Endothelial cell of umbilical vein (primary cell): ENCODE measurements at regions not wholly inside any gene's neighbourhood (a gene's known extent, or its start where the extent isn't known, plus 50 kb on each side); places are given as distances from the start of the nearest gene placed in this dataset.
"Not testable (repeated sequence)": the region's sequence is repeated elsewhere in the genome, so short reads cannot be mapped to it uniquely, and the experiment has no call there.

Source experiments
- BruUV-seq: library from RNA; stranded (reverse); fragments of 400-500 nt; replicated peaks from 2 replicates; lab custom pipeline; 2021; lab: Mats Ljungman, UMichigan
- CTCF ChIA-PET: fragments of 300-600, 350-600 bp; sonication (Branson Sonifier 250); formaldehyde crosslinking; loops from one replicate; lab custom pipeline; 2021; ENCODE audit warnings: antibody characterized with exemption, inconsistent platforms; lab: Charles Lee
- POLR2A ChIA-PET: fragments of 300-600, 350-600 bp; sonication (Branson Sonifier 250); formaldehyde crosslinking; loops from one replicate; lab custom pipeline; 2021; ENCODE audit warnings: antibody characterized with exemption, inconsistent platforms; lab: Charles Lee
- DNase-seq: peaks from one replicate; pipeline ENCODE4 v3.0.0-alpha.2; 2011; ENCODE audit warnings: low read depth, low spot score
- FAIRE-seq: peaks from 2 replicates; lab custom pipeline; 2011; peaks lifted over from hg19 to GRCh38; lab: Jason Lieb, UNC
- H2AFZ ChIP-seq: 2 replicates; pipeline ENCODE4 v1.6.0; 2012; ENCODE audit warnings: low read depth, low read length, control low read depth, inconsistent platforms
- H3K27ac ChIP-seq: 2 replicates; pipeline ENCODE4 v1.5.1; 2011; ENCODE audit warnings: low read depth, mild to moderate bottlenecking, control low read depth, low read length, moderate library complexity; ENCODE audit not compliant: insufficient read depth
- H3K27me3 ChIP-seq, 2 experiments: 2 replicates each; pipeline versions ENCODE4 v1.6.0 to v1.6.1; 2011; ENCODE audit warnings: low read length in 2 of 2, mixed read lengths in 1 of 2; ENCODE audit not compliant: control insufficient read depth in 2 of 2, insufficient read depth in 2 of 2
- H3K36me3 ChIP-seq, 2 experiments: 2 replicates in 1 of 2; 3 replicates in 1 of 2; pipeline ENCODE4 v1.5.1; 2011; ENCODE audit warnings: low read length in 2 of 2, mild to moderate bottlenecking in 1 of 2, moderate library complexity in 1 of 2; ENCODE audit not compliant: control insufficient read depth in 2 of 2, insufficient read depth in 2 of 2; ENCODE audit errors: extremely low read depth in 1 of 2
- H3K4me1 ChIP-seq: 3 replicates; pipeline ENCODE4 v1.5.1; 2011; ENCODE audit warnings: mild to moderate bottlenecking, low read length; ENCODE audit not compliant: control insufficient read depth, insufficient read depth; ENCODE audit errors: extremely low read depth
- H3K4me2 ChIP-seq: 2 replicates; pipeline ENCODE4 v1.6.1; 2011; ENCODE audit warnings: low read length, control low read depth, mixed read lengths; ENCODE audit not compliant: insufficient read depth
- H3K4me3 ChIP-seq, 3 experiments: fragments of 200-600 bp in 1 of 3; sonication (generic), shearing (Covaris generic) in 1 of 3; replicated peaks in 1 of 3; 2 replicates each; pipeline ENCODE4 v1.5.1; 2011 to 2016; ENCODE audit warnings: control low read depth in 3 of 3, low read length in 3 of 3, mild to moderate bottlenecking in 2 of 3, inconsistent platforms in 1 of 3, low read depth in 1 of 3, moderate library complexity in 1 of 3; ENCODE audit not compliant: insufficient read depth in 1 of 3
- H3K79me2 ChIP-seq: 2 replicates; pipeline ENCODE4 v1.6.0; 2012; ENCODE audit warnings: low read length, inconsistent platforms; ENCODE audit not compliant: control insufficient read depth, insufficient read depth
- H3K9ac ChIP-seq: replicated peaks from 2 replicates; pipeline ENCODE3; 2011; ENCODE audit warnings: low read length, control low read depth; ENCODE audit not compliant: insufficient read depth; ENCODE audit errors: extremely low read depth
- H3K9me1 ChIP-seq: replicated peaks from 3 replicates; pipeline ENCODE4 v1.6.0; 2011; ENCODE audit warnings: mild to moderate bottlenecking, low read length; ENCODE audit not compliant: control insufficient read depth, insufficient read depth; ENCODE audit errors: extremely low read depth
- H3K9me3 ChIP-seq: replicated peaks from 2 replicates; pipeline ENCODE4 v1.5.1; 2012; ENCODE audit warnings: low read length, inconsistent platforms; ENCODE audit not compliant: control insufficient read depth, insufficient read depth
- H4K20me1 ChIP-seq: replicated peaks from 2 replicates; pipeline ENCODE3; 2011; ENCODE audit warnings: mild to moderate bottlenecking, low read length; ENCODE audit not compliant: control insufficient read depth, insufficient read depth; ENCODE audit errors: extremely low read depth
- CTCF ChIP-seq, 2 donors: IDR thresholded peaks; 1 replicate in 1 of 2; 2 replicates in 1 of 2; pipeline ENCODE4 v1.5.1; 2011; ENCODE audit warnings: low read length in 2 of 2, mild to moderate bottlenecking in 2 of 2, moderate library complexity in 2 of 2, control low read depth in 1 of 2, inconsistent platforms in 1 of 2, low read depth in 1 of 2; ENCODE audit not compliant: insufficient read depth in 1 of 2; ENCODE audit errors: extremely low read depth in 1 of 2
- JUN ChIP-seq: IDR thresholded peaks from 2 replicates; pipeline ENCODE4 v1.6.1; 2011; ENCODE audit warnings: borderline replicate concordance, low read depth; ENCODE audit not compliant: insufficient read length, insufficient read depth
- dilution Hi-C: fragments of 300-500 bp; cut with MboI; formaldehyde crosslinking; loops from one replicate; pipeline ENCODE4 v1.15.0; 2019; ENCODE audit warnings: low sequenced_read_pairs; ENCODE audit not compliant: extremely low pct_ligation_motif_present
- intact Hi-C: fragments of 100-400 bp; cut with micrococcal nuclease; formaldehyde crosslinking; loops from one replicate; pipeline ENCODE4 v1.10.0; 2022

DNA sequence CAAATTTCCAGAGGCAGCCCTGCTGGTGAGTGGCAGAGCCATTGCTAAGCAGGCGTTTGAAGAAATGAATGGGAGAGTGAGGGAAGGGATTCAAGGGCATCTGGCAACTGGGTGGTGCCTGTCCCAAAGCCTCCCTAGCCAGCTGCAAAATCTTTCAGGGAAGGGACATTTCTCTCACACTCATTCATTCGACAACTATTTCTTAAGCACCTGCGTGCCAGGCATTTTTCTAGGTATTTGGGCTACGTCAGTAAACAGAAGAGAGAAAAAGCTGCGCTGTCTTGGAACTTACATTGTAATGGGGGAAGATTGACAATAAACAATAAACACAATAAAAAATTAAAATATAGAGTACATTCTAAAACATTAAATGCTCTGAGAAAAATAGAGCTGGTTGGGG is 301.9 kb upstream of the USP24 start:
- Histone ChIP-seq H3K4me3 (no peak overlapping the region), H3K9me1 (no peaks in the 10 kb centered on the region), H3K9ac (no peak overlapping the region), H3K9me3 (no peaks in the 10 kb centered on the region), H2AFZ (no peak overlapping the region), H3K27me3 (no peaks in the 10 kb centered on the region), H3K79me2 (no peaks in the 10 kb centered on the region), H3K4me2 (no peak overlapping the region), H3K4me1 (no peaks in the 10 kb centered on the region), H3K36me3 (no peaks in the 10 kb centered on the region), H4K20me1 (no peaks in the 10 kb centered on the region), H3K27ac (no peak overlapping the region)
- DNase-seq, result no peak
- POLR2A ChIA-PET, result no interaction called here
- no peak for TF ChIP-seq JUN
- TF ChIP-seq CTCF (IDR thresholded peaks at IDR 0.05; ENCODE audit: extremely low read depth in 1 of 2, insufficient read depth in 1 of 2, low read depth in 1 of 2, low read length in 2 of 2), result no peak
- intact Hi-C loops (no loop called here), dilution Hi-C loops (no loop called here)
- FAIRE-seq, result no peak
- BruUV-seq, result no TSS peak
- CTCF ChIA-PET, result no interaction called here

GRCh38 chr1:55514571-55514970 is 299.4 kb upstream of the USP24 start:
- H3K27me3 ChIP-seq, H3K36me3 ChIP-seq, FAIRE-seq, DNase-seq, H3K9me1 ChIP-seq, BruUV-seq, H3K4me3 ChIP-seq, dilution Hi-C loops, intact Hi-C loops, H3K4me2 ChIP-seq, H3K9me3 ChIP-seq, POLR2A ChIA-PET, H3K79me2 ChIP-seq, H3K4me1 ChIP-seq, H3K9ac ChIP-seq, H3K27ac ChIP-seq, H2AFZ ChIP-seq, H4K20me1 ChIP-seq: not testable (repeated sequence)
- CTCF ChIA-PET, result interaction anchor here (0.6 kb wide), 1 partner anchor 1457 kb away, joined by 3 read pairs; no protein-coding TSS in a partner anchor
